IMR-90 (cell line): ENCODE measurements at regions not wholly inside any gene's neighbourhood (a gene's known extent, or its start where the extent isn't known, plus 50 kb on each side); places are given as distances from the start of the nearest gene placed in this dataset.

Experiments used
- CTCF ChIP-seq: conservative IDR thresholded peaks from 2 replicates; pipeline ENCODE4 v1.5.1; 2012; ENCODE audit warnings: mild to moderate bottlenecking, low read depth, low read length, improper control_type of control experiment
- MAZ ChIP-seq: IDR thresholded peaks from 2 replicates; pipeline ENCODE4 v1.6.1; 2012; ENCODE audit warnings: low read depth, mild to moderate bottlenecking, low read length, improper control_type of control experiment, moderate library complexity, borderline replicate concordance
- MXI1 ChIP-seq: IDR thresholded peaks from 2 replicates; pipeline ENCODE4 v1.6.1; 2012; ENCODE audit warnings: low read depth, mild to moderate bottlenecking, low read length, moderate library complexity, borderline replicate concordance
- POLR2A ChIP-seq: IDR thresholded peaks from 2 replicates; pipeline ENCODE4 v1.6.1; 2012; ENCODE audit warnings: mild to moderate bottlenecking, low read depth, low read length
- RCOR1 ChIP-seq: IDR thresholded peaks from 2 replicates; pipeline ENCODE4 v1.6.1; 2012; ENCODE audit warnings: mild to moderate bottlenecking, low read length, improper control_type of control experiment; ENCODE audit not compliant: insufficient replicate concordance
- USF2 ChIP-seq: fragments of 150-350 bp; IDR thresholded peaks from 2 replicates; pipeline ENCODE4 v1.6.1; 2017; ENCODE audit warnings: mild to moderate bottlenecking, antibody characterized with exemption, low read length, low read depth

GRCh38 chr12:92503971-92504593, 198.7 kb upstream of the PLEKHG7 start:
- TF ChIP-seq CTCF (no peak), POLR2A (no peak), MXI1 (no peak), USF2 (no peak), RCOR1 (no peak), MAZ (no peak)
